ENCODE measurements at regions not wholly inside any gene's neighbourhood (a gene's known extent, or its start where the extent isn't known, plus 50 kb on each side); places are given as distances from the start of the nearest gene placed in this dataset.

DNA sequence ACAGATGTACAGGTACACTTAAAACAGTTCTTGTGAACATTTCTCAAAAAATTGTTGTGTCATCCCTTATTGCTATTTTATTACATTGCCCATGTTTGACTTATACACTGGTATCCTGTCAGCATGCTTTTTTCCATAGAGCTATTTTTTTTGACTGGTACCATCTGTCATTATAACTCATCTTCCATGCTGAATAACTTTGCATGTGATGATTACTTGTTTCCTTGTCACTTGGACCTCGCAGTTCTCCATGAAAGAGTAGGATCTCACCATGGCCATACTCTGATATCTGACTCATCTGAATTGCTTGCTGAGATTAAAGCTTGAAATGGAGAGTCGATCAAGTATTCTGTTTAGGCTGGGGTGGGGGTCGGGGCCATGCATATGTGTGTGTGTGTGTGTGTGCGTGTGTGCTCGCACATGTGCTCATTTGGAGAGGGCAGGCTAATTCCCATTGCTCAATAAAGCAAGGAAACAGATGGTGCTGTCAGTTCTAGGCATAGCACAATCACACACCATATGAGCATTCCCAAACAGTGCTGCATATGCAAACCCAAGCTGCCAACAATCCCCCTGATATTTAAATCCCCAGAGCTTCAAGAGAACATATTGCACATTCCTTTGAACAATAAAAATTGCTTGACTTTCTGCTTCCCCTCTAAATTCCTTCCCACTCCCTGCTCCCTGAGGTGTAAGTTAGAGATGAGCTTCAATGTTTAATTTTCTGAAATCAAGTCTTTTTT is 62.9 kb downstream of the NHLRC3 start:
- no peak for DNase-seq

DNA sequence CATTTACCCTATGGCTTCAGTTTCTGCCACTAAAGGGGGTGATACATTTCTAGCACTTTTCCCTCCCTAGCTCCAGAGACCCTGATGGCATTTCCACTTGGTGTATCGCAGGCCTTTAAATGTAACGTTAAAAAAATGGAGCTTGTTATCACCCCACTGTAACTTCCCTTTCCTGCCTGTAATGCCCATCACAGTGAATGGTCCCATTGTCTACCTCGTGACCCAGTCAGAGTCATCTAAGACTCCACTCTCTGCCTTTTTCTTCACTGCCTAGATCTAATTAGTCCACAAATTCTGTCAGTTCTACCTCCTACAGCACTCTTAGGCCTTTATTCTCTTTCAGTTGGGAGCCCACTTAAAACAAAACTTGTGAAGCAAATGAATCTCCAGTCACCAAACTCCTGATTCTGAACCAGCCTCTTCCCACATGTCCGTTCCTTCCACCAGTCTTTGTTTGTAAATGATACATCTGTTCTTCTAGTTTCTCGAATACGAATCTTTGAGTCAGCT is 64.8 kb downstream of the NHLRC3 start:
- DNase-seq = no peak

DNA sequence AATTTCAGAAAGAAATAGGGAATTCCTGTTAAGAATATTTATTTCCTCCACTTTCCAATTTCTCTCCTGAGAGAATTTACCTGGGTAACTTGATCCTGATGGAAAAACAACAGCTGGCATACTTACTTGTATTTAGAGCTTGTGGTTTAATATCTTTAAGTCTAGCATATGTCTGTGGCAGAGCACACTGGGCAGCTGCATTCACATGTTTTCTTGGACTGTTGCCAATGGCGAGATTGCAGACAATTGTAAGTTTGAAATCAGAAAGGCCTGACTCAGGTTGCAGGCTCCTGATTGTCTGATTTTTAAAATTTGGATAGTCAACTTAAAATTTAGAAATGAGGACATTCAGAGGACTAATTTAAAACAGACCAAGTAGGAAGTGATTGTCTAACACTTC is 66.9 kb downstream of the NHLRC3 start:
- no peak for DNase-seq

DNA sequence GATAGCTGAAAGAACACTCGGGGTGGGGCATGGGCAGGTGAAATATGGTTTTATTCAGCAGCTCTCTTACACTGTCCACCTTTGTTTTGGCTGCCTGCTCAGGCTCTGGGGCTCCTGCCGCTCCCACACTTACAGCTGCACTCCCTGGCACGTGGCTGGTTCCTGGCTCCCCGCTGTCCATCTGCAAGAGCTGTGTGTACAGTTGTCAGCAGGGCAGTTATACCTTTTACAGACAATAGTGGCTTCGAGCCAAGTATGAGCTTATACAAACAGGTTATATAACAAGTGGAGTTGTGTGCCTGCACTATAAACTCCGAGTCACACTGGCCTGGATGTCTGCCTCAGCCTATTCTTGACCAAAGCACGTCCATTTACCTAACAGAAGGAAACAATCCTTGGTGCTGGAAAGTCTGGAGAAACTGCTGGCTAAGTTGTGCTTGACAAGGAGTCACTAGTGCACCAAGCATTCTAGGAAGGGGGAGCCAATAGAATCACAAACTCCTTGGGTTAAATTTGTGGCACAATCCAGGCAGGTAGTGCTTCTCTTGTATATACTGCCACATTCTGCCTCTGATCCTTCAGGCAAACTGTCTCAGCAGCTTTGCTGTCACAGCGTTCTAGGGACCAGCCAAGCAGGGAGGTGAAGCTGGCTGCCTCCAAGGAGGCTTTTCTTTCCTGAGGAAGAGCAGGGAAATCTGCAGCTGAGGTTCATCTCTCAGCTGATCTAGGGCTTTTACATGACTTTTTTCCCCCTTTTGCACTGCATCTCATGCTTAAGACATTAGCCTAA is 68.2 kb downstream of the NHLRC3 start:
- no peak for DNase-seq

DNA sequence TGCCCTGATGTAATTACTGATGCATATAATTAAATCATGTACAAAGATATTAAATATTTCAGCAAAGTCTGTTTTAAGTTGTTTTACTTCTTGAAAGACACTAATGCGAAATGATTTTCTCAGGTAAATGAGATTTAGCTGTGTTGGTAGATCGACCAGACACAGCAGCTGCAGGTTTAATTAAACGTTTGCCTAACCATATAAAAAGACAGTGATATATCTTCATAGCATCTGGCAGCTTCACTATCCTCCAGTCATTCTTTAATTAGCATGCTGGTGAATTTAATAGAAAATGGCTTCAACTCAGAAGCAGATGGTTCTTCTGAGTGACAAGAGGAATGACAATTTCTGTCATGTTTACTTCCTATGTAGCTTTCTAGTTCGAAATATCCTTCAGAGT is 69.3 kb downstream of the NHLRC3 start:
- no peak for DNase-seq

DNA sequence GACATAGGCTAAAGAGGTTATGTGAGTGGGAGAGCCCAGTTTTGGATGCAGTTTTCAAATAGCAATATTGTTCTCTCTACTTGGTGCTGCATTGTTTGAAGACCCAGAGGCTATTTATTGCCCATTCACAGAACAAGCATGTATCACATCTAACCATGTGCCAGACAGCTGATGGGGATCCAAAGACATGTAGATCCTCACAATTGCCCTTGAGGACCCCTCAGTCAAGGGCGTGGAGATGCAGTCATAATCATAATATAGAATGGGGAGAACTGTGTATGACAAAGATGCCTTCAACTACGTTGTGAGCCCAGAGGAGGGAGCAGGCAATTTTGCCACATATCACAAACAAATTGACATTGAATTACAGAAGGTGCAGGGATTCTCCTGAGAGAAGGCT is 70.5 kb downstream of the NHLRC3 start:
- DNase-seq = no peak

DNA sequence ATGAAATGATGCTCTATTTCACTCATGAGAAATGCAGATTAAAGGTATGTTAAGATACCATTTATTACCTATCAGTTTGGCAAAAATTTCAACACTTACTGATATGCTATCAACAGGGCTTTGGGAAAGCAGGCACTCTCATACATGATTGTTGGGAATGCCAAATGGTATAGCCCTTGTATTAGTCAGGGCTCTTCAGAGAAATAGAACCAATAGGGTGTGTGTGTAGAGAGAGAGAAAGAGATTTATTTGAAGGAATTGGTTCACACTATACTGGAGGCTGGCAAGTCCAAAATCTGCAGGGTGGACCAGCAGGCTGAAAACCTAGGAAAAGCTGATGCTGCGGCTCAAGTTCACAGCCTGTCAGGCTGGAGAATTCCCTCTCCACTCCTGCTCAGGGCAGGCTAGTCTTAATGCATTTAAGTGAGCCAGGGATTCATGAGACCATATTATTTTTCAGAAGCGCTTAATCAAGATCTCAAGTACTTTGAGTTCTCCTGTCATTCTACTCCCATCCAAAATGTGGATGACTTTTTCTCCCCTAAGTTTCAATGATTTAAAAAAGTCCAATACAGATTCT is 72.4 kb downstream of the NHLRC3 start:
- DNase-seq = no peak

DNA sequence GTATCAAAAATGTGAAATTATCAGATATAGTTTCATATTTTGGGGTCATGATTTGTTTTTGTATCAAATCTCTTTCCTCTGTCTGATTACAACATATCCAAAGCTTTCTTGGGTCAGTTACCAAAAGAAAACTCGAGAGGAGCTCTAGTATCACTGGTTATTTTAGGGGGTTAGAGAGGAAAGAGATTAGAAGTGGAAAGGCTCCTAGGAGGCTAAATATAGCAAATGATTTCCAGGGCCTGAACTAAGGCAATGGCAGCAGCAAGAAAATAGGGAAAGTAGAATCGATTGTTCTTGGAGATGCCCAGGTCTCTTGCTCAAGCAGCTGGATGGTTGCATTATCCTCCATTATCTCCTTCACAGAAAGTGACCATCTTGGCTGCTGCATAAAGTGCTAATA is 72.9 kb downstream of the NHLRC3 start:
- no peak for DNase-seq

DNA sequence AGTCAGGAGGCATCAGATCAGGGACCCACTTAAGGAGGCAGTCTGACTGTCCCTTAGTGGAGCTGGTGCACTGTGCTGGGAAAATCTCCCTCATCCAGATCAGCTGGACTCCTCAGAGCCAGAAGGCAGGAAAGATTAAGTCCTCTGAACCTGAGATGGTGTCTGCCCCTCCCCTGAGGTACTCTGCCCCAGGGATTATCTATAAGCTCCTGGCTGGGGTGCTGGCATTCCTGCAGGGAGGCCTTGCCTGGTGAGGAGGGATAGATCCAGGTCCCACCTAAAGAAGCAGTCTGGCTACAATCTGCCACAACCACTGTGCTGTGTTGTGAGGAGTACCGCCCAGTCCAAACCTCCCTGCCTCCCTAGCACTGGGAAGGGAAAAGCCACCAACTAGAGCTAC is 81.2 kb downstream of the NHLRC3 start:
- DNase-seq = no peak

DNA sequence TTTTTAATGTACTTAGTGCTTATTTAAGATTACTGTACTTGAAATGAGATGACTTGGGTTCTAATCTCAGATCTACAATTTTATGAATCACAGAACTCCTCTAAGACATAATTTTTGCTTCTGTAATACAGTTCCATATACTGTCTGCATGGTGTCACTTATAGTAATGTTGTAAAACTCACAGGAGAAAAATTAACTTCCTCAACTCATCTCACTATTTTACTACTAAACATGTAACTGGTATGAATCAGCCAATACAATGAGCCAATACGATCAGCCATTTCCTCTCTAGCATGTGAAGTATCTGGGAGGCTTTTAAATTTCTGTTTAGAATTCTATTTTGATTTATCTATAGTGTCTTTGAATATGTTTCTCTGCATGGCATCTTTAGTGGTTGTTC is 85.3 kb downstream of the NHLRC3 start:
- no peak for DNase-seq

DNA sequence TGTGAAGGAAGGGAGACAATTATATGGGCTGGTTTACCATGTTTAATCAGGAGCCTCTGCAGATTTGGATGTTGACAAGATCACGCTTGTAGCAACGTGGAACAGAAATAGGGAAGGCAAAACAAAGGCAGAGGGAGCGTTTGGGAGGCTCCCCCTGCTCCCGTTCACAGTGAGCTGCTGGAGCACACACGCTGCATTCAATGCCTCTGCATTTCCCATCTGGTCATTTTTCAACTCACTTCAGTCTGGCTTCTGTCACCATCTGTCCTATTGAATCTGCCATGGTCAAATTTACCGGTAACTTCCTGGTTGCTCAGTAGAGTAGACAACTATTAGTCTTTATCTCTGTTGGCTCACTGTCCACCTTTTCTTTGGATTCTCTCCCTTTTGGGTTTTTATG is 91.0 kb downstream of the NHLRC3 start:
- no peak for DNase-seq

DNA sequence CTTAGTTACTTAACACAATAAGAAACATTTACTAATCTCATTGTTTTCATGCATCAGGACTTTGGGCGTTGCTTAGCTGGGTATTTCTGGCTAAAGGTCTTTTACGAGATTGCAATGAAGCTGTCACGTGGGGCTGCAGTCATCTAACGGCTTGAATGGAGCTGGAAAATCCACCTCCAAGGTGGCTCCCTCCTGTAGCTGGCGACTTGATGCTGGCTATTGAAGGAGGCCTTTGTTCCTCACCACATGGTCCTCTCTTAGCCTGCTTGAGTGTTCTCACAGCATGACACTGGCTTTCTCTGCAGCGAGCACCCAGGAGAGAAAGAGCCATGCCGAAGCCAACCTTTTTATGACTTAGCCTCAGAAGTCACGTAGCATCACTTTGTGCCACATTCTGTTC is 92.0 kb downstream of the NHLRC3 start:
- DNase-seq = no peak

DNA sequence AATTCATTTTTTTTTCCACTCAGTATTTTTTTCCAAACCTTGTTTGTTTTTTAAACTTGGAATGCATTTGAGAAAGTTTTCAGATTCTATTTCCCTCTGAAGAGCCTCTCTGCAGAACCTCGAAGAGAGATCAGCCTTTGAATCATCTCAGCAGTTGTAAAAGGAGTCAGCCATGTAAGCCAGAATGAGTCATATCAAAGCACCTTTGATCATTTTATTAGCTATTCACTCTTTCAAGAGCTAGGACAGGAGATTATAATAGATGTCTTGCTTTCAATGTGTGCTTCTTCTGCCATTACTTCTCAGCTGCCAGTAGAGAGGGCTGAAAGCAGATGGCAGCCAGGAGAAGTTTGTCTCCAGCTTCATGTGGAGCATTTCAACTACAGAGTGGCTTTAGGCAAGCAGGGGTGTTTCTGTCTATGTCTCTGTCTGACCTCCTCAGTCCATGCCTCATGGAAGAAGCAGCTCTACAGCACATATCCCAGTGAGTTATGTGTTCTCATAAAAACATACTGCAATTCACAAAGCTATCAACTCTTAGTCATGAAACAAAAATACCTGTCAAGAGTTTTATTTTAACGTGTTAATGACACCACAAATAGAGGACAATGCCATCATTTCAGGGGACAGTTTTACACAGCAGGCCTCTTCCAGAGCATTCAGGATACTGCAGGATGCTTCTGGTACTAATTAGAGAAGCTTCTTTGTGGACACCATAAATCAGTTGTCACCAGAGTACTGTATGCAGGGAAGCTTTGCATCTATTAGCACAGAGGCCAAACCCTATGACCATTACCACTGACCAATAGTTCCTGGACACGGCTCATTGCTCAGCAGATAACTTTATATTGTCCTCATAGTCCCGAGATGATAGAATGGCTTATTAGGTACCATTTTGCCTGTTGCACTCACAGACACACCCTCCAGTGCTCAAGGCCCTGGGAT is 94.3 kb downstream of the NHLRC3 start:
- DNase-seq = no peak

DNA sequence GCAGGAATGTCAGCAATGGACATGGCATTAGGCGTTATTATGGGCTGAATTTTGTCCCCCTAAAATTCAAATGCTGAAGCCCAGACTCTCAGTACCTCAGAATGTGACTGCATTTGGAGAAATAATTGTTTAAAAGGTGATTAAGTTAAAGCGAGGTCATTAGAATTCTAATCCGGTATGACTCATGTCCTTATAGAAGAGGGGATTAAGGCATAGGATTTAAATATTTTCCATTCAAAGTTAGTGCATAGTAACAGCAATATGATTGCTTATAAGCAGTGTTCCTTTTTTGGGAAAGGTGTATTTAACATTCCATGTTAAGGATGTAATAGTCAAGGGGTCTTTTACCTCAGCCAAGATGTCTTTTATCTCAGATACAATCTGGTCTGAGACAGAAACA is 95.5 kb downstream of the NHLRC3 start:
- no peak for DNase-seq

DNA sequence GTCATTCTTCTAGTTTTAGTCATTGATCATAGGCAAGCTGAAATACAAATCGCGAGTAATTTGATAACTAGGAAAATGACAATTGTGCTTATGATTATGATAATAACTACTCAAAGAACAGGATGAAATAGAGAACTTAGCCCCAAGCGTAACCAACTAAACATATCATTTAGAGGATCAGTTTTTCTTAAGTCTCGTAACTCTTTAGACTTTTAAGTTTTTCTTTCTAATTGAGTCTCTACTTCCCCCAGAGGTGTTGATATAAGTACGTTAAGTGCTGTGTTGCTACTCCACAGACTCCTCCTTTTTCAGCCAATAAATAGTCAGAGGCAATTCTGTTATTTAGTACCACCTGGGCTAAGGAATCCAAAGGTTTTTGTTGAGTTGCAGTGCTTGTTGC is 96.3 kb downstream of the NHLRC3 start:
- no peak for DNase-seq

DNA sequence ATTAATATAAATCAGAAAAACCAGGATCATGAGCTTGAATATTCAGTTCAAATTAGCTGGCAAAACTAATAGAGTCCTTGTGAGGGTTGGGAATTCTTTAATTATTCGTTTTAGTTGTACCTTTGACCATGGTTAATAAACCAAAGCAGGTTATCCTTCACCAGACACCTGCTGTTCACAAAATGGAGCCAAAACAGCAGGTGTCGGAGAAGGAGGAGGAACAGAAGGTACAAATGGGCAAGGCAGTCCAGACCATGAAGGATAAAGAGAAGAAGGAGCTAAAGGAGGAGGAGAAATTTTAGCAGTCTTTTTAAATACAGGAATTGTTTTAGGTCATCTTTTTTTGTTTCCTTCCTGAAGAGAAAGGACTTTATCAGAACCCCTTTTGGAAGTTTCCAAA is 106.1 kb downstream of the NHLRC3 start:
- no peak for DNase-seq

DNA sequence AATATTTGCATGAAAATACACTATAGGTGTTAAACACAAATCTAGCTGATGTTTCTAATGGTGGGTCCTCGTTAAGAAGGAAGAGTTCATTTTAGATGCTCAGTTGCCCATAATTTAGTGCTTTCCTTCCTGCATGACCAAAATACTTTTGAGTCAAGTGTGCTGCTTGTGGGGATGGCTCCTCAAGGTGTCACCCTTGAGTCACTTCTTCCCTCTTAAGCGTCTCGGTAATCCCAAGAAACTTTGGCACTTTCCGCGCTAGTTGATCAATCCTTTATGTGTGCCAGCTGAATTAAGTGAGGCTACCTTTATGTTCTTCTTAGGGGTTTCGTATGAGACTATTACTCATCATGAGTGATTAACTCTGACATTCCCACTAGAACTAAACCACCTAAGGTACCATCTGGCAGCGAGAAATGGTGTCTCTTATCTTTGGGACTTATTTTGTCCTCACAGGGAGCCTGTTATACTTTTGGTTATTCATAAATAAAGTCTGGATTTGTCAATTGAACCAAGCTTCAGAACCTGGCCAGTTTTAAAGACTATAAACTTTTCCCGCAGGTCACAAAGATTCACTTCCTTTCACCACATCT is 106.8 kb downstream of the NHLRC3 start:
- DNase-seq = peak; percentile 48

DNA sequence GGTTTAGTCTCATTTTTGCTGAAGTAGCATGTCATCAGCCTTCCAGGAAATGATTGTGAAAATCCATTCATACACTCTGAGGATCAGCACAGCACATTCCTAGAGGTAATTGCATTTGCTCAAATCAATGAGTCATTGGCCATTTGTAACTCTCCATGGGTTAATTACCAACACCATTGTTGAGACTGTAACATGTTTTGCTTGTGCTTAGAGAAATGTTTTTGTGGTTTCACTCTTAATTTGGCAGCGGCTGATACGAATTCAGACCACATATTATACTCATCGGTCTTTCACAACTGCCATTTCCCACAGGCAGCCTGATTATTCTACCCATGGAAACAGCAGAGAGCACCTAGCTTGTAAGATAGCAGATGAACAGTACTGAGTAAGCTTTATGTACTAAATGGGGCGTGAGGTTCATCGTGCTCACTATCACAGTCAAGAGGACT is 110.3 kb downstream of the NHLRC3 start:
- no peak for DNase-seq

DNA sequence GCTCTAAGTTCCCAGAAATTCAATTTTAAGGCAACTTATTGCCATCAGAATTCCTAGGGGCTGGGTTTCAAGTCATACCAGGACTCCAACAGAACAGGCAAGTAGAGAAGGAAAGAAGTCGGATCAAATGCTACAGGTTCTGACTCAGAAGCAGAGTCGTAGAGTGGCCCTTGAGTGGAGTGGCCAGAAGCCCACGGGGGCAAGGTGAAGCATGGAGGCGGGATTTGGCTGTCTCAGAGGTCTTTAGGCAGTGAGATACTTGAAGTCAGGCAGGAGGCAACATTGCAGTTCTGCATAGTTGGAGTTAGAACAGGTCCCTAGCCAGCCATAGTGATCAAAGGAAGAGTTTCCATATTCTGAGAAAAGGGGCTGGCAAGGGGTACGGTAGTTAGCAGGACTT is 111.6 kb downstream of the NHLRC3 start:
- DNase-seq = no peak

DNA sequence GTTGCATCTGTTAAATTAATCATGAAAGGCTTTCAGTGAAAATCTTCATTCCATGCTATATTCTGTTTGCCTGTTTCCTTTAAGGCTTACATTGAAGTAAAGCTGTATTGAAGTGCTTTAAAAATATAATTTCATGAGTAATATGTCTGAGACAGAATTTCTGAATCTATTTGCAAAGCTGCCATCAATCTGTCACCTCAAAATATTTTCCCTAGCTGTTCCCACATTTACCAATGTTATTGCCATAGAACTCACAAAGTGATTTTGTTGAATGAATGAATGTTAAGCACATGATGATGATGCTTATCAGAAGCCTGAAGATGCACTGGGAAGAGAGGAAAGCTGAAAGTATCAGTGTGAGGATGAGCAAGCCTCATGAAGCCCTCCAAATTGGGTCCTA is 115.8 kb downstream of the NHLRC3 start:
- DNase-seq = no peak

DNA sequence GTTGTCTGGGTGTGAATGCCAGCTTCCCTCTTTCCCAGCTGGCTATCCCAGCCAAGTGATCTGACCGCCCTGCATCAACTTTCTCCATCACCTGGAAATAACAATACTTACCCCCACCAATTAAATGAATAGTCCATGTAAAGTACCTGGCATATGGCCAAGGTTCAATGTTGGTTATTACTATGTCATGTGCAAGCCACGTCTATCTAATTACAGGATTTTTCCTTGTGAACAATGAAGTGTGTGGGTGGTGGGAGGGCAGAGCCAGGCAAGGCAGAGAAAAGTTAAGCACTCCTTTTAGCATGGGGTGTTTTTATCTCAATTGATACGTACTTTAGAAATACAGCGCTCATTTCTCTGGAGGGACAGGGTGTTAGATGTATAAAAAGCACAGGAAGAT is 121.1 kb downstream of the NHLRC3 start:
- no peak for DNase-seq
